CD4-positive, alpha-beta T cell (primary cell): ENCODE measurements at regions not wholly inside any gene's neighbourhood (a gene's known extent, or its start where the extent isn't known, plus 50 kb on each side); places are given as distances from the start of the nearest gene placed in this dataset.

Experiments
- ATAC-seq: fragments of 200-7000 bp; cut with Tn5 transposase; one replicate; pipeline ENCODE4 v1.10.0; 2022; ENCODE audit warnings: mild to moderate bottlenecking; ENCODE audit not compliant: poor library complexity
- CTCF ChIA-PET: fragments of 350-600 bp; sonication (Branson Sonifier 250); formaldehyde crosslinking; loops from one replicate; lab custom pipeline; 2021; ENCODE audit warnings: antibody characterized with exemption, inconsistent platforms; lab: Charles Lee
- POLR2A ChIA-PET: fragments of 350-600 bp; sonication (Branson Sonifier 250); formaldehyde crosslinking; loops from one replicate; lab custom pipeline; 2021; ENCODE audit warnings: antibody characterized with exemption, inconsistent platforms; lab: Charles Lee
- DNase-seq, 14 experiments: peaks; one replicate each; pipeline ENCODE4 v3.0.0-alpha.2; 2013 to 2020; ENCODE audit warnings: mixed read lengths in 2 of 14
- H3K27ac ChIP-seq, 2 donors: one replicate each; pipeline versions ENCODE4 v1.5.1 to v1.7.0; 2013; ENCODE audit warnings: low read length in 2 of 2, low read depth in 1 of 2, mild to moderate bottlenecking in 1 of 2
- H3K27me3 ChIP-seq, 2 experiments: 1 replicate in 1 of 2; 2 replicates in 1 of 2; pipeline versions ENCODE4 v1.6.1 to v1.7.0; 2013; ENCODE audit warnings: low read length in 2 of 2, control low read depth in 1 of 2, mild to moderate bottlenecking in 1 of 2, moderate library complexity in 1 of 2; ENCODE audit not compliant: insufficient read depth in 2 of 2, control insufficient read depth in 1 of 2
- H3K36me3 ChIP-seq: one replicate; pipeline ENCODE4 v1.6.1; 2013; ENCODE audit warnings: low read length, control low read depth; ENCODE audit not compliant: insufficient read depth
- H3K4me1 ChIP-seq: one replicate; pipeline ENCODE4 v1.6.1; 2013; ENCODE audit warnings: low read length, control low read depth; ENCODE audit not compliant: insufficient read depth
- H3K4me3 ChIP-seq: one replicate; pipeline ENCODE4 v1.5.1; 2013; ENCODE audit warnings: mild to moderate bottlenecking, low read length, moderate library complexity
- H3K9me3 ChIP-seq, 2 experiments: 1 replicate in 1 of 2; 2 replicates in 1 of 2; pipeline versions ENCODE4 v1.6.1 to v1.7.0; 2013; ENCODE audit warnings: low read length in 2 of 2, mild to moderate bottlenecking in 2 of 2, control low read depth in 1 of 2, moderate library complexity in 1 of 2; ENCODE audit not compliant: control insufficient read depth in 1 of 2, insufficient read depth in 1 of 2
- H3K27ac Mint-ChIP-seq: one replicate; pipeline ENCODE4 v1.8.0; 2020; ENCODE audit warnings: mixed read lengths
- H3K27me3 Mint-ChIP-seq: one replicate; pipeline ENCODE4 v1.8.0; 2021; ENCODE audit warnings: mixed read lengths
- H3K36me3 Mint-ChIP-seq: one replicate; pipeline ENCODE4 v1.8.0; 2021; ENCODE audit warnings: low read depth, mixed read lengths
- H3K4me1 Mint-ChIP-seq: one replicate; pipeline ENCODE4 v1.8.0; 2021; ENCODE audit warnings: low read depth, mixed read lengths
- H3K4me3 Mint-ChIP-seq: one replicate; pipeline ENCODE4 v1.8.0; 2020; ENCODE audit warnings: mild to moderate bottlenecking, mixed read lengths
- H3K9me3 Mint-ChIP-seq: one replicate; pipeline ENCODE4 v1.8.0; 2020; ENCODE audit warnings: mixed read lengths
- CTCF ChIP-seq: fragments of 200-600 bp; IDR thresholded peaks from one replicate; pipeline ENCODE4 v1.8.0; 2022; ENCODE audit warnings: antibody characterized with exemption, mild to moderate bottlenecking
- intact Hi-C, 2 experiments: fragments of 100-400 bp; cut with DNase I in 1 of 2; cut with micrococcal nuclease in 1 of 2; formaldehyde crosslinking; loops; one replicate each; pipeline versions ENCODE4 v1.15.1 to v1.9.0; 2023 to 2025; cut with DNase I, micrococcal nuclease

GRCh38 chr1:239255628-239256160 lies 130.7 kb upstream of the CHRM3 start:
- CTCF ChIA-PET: no interaction called here
- intact Hi-C loops: no loop called here
- Histone ChIP-seq H3K27me3 (no peaks in the 10 kb centered on the region), H3K4me3 (no peak overlapping the region), H3K4me1 (no peaks in the 10 kb centered on the region), H3K27ac (no peak overlapping the region), H3K9me3 (peaks cover 0 to 8% of the 10 kb centered on the region in 2 experiments), H3K36me3 (no peaks in the 10 kb centered on the region)
- peaks cover 2% of the 10 kb centered on the region for H3K9me3 Mint-ChIP-seq
- H3K27ac Mint-ChIP-seq: no peak overlapping the region
- no peaks in the 10 kb centered on the region for H3K36me3 Mint-ChIP-seq
- H3K4me1 Mint-ChIP-seq: no peaks in the 10 kb centered on the region
- TF ChIP-seq CTCF: no peak
- DNase-seq (no peak), ATAC-seq (no peak)
- no peaks in the 10 kb centered on the region for H3K27me3 Mint-ChIP-seq
- POLR2A ChIA-PET: no interaction called here
- no peak overlapping the region for H3K4me3 Mint-ChIP-seq

- H3K4me3 ChIP-seq: no peak overlapping the region
- no peak for DNase-seq
- Mint-ChIP-seq H3K9me3 (peaks cover 2% of the 10 kb centered on the region), H3K27ac (no peak overlapping the region), H3K36me3 (no peaks in the 10 kb centered on the region), H3K27me3 (no peaks in the 10 kb centered on the region), H3K4me1 (no peaks in the 10 kb centered on the region), H3K4me3 (no peak overlapping the region)
- TF ChIP-seq CTCF: no peak
- ChIA-PET POLR2A (no interaction called here), CTCF (no interaction called here)
- H3K27ac ChIP-seq: no peak overlapping the region
- intact Hi-C loops: no loop called here
- ATAC-seq: no peak
- H3K4me1 ChIP-seq: no peaks in the 10 kb centered on the region
- H3K36me3 ChIP-seq: no peaks in the 10 kb centered on the region
- H3K9me3 ChIP-seq: peaks cover 0 to 8% of the 10 kb centered on the region in 2 experiments
- H3K27me3 ChIP-seq: no peaks in the 10 kb centered on the region
Measured at GRCh38 chr1:239254999-239255398, 131.4 kb upstream of the CHRM3 start.

GRCh38 chr1:239253032-239253431 lies 133.3 kb upstream of the CHRM3 start:
- Mint-ChIP-seq H3K9me3 (peaks cover 2% of the 10 kb centered on the region), H3K36me3 (no peaks in the 10 kb centered on the region), H3K27ac (no peak overlapping the region), H3K4me1 (no peaks in the 10 kb centered on the region), H3K27me3 (no peaks in the 10 kb centered on the region), H3K4me3 (no peak overlapping the region)
- no peak overlapping the region for H3K27ac ChIP-seq
- POLR2A ChIA-PET: no interaction called here
- no peak for DNase-seq
- no peak overlapping the region for H3K4me3 ChIP-seq
- no peak for TF ChIP-seq CTCF
- peaks cover 0 to 8% of the 10 kb centered on the region in 2 experiments for H3K9me3 ChIP-seq
- no peak for ATAC-seq
- H3K4me1 ChIP-seq: no peaks in the 10 kb centered on the region
- H3K36me3 ChIP-seq: no peaks in the 10 kb centered on the region
- H3K27me3 ChIP-seq: no peaks in the 10 kb centered on the region
- CTCF ChIA-PET: no interaction called here
- intact Hi-C loops: no loop called here
